Upper lobe of left lung (tissue), 4 donors: ENCODE measurements at regions not wholly inside any gene's neighbourhood (a gene's known extent, or its start where the extent isn't known, plus 50 kb on each side); places are given as distances from the start of the nearest gene placed in this dataset.

Experiments used
- CTCF ChIP-seq, 6 experiments: fragments of 450-650 bp in 4 of 6; fragments of 200-600 bp in 2 of 6; sonication (generic) in 2 of 6; IDR thresholded peaks; one replicate each; pipeline ENCODE4 v1.5.1; 2016 to 2019; ENCODE audit warnings: antibody characterized with exemption in 6 of 6
- EP300 ChIP-seq, 4 donors: sonication (generic); formaldehyde crosslinking; IDR thresholded peaks; one replicate each; pipeline ENCODE4 v1.5.1; 2017; ENCODE audit warnings: antibody characterized with exemption in 4 of 4, control low read depth in 2 of 4
- POLR2A ChIP-seq, 4 donors: fragments of 450-650 bp; IDR thresholded peaks; one replicate each; pipeline ENCODE4 v1.5.1; 2016 to 2017; ENCODE audit warnings: antibody characterized with exemption in 4 of 4, mild to moderate bottlenecking in 2 of 4
- POLR2AphosphoS5 ChIP-seq, 2 donors: sonication (generic); formaldehyde crosslinking; IDR thresholded peaks; one replicate each; pipeline ENCODE4 v1.5.1; 2017; ENCODE audit warnings: antibody characterized with exemption in 2 of 2

- TF ChIP-seq CTCF (IDR thresholded peaks at IDR 0.05) (no peak), POLR2A (IDR thresholded peaks at IDR 0.05) (no peak), EP300 (IDR thresholded peaks at IDR 0.05) (no peak), POLR2AphosphoS5 (IDR thresholded peaks at IDR 0.05) (no peak)
These were observed 371.7 kb upstream of the NRP1 start for GRCh38 chr10:33706191-33706590.
